ENCODE measurements at regions not wholly inside any gene's neighbourhood (a gene's known extent, or its start where the extent isn't known, plus 50 kb on each side); places are given as distances from the start of the nearest gene placed in this dataset.
"Not testable (repeated sequence)": the region's sequence is repeated elsewhere in the genome, so short reads cannot be mapped to it uniquely, and the experiment has no call there.

GRCh38 chr4:53705151-53705764 lies 114.0 kb upstream of the LNX1 start:
- no peaks in the 10 kb centered on the region for H3K36me3 Mint-ChIP-seq
- no peaks in the 10 kb centered on the region for H3K9me3 Mint-ChIP-seq
- peaks cover 6% of the 10 kb centered on the region for H3K27me3 Mint-ChIP-seq
- H3K27ac Mint-ChIP-seq = peak overlapping the region in 1 of 3 donors; percentile 73
- H3K4me1 Mint-ChIP-seq = peaks cover 34 to 52% (median 37%) of the 10 kb centered on the region in 3 donors
- peak overlapping the region in 2 of 4 donors; percentile 3 to 19 for H3K4me3 Mint-ChIP-seq

DNA sequence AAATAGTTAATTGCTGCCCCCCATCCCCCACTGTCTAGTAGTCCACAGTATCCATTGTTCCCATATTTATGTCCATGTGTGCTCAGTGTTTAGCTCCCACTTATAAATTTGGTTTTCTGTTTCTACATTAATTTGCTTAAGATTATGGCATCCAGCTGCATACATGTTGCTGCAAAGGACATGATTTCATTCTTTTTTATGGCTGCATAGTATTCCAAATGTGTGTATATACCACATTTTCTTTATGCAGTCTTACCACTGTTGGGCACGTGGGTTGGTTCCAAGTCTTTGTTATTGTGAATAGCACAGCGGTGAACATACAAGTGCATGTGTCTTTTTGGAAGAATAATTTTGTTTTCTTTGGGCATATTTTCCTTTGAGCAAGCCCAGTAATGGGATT lies 113.0 kb upstream of the LNX1 start:
- Mint-ChIP-seq H3K27me3 (peaks cover 6% of the 10 kb centered on the region), H3K4me3 (peak overlapping the region in 2 of 4 donors; percentile 5 to 16), H3K36me3 (no peaks in the 10 kb centered on the region), H3K27ac (no peak overlapping the region), H3K9me3 (no peaks in the 10 kb centered on the region), H3K4me1 (peaks cover 34 to 52% (median 37%) of the 10 kb centered on the region in 3 donors)

DNA sequence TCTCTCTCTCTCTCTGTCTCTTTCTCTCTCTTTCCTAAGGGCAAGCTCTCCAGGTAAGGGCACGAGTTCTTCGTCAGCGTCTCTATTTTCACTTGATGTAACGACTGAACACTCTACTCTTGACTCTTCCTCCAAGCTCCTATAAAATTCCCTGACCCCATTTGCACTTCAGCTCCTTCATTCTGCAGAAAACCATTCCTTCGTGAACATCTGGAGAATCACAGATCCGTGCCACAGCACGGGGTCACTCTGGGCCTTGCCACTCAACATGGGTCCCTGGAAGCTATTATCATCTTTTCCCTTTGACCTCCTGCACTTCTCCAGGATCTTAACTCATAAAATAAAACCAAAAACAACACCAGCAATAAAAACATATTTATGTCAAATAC lies 112.0 kb upstream of the LNX1 start:
- Mint-ChIP-seq H3K4me1 (peaks cover 37 to 51% (median 39%) of the 10 kb centered on the region in 3 donors), H3K9me3 (peaks cover 0 to 2% (median 0%) of the 10 kb centered on the region in 3 donors), H3K27ac (peak overlapping the region in 2 of 3 donors; percentile 83 to 94), H3K27me3 (peaks cover 6% of the 10 kb centered on the region), H3K4me3 (peak overlapping the region; percentile 36 to 95 (median 82)), H3K36me3 (no peaks in the 10 kb centered on the region)

DNA sequence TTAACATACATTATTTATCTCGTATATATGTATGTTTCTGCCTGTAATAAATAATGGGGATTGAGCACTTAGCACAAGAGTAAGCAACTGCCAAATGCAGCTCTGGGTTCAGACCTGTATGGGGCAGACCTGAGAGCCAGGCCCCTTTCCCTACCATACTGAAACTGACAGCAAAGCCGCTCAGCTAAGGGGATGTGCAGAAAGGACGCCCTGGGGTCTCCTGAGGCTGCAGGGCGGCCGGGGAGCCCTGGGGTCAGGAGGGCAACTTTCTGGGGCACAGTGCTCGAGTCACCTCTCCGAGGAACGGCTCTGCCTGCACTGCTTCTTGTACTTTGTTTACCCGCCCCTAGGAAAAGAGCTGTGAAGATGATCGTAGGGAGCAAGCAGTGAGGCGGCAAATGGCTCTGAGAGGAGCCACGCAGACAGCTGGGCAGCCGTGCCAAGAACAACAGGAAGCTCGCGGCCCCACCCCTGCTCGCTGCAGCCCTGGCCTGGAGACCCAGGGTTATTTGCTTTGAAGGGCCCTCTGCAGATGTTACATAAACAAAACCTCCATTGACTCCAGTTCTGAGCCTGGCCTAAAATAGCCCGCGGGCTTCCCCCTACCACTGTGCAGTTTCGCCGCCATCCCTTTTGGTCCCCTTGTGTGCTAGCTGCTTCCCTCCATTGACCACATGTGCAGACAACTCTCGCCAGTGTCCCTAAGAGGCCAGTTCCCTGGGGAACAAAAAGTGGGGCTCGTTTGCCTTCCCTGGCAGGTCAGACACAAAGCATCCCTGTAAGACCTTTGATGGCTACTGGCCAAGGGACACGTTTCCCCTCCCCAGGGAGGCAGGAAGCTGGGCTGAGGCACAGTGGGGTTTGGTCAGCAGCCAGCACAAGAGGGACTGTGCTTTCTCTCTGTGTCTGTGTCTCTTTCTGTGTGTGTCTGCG lies 111.3 kb upstream of the LNX1 start:
- Mint-ChIP-seq H3K27ac (peak overlapping the region; percentile 77 to 94 (median 90)), H3K9me3 (peaks cover 0 to 2% (median 0%) of the 10 kb centered on the region in 3 donors), H3K4me1 (peaks cover 35 to 46% (median 39%) of the 10 kb centered on the region in 3 donors), H3K36me3 (no peaks in the 10 kb centered on the region), H3K4me3 (peak overlapping the region; percentile 36 to 95 (median 82)), H3K27me3 (peaks cover 5% of the 10 kb centered on the region)

- peaks cover 30 to 37% (median 33%) of the 10 kb centered on the region in 3 donors for H3K4me1 Mint-ChIP-seq
These were observed 110.0 kb upstream of the LNX1 start for GRCh38 chr4:53701260-53701659.

DNA sequence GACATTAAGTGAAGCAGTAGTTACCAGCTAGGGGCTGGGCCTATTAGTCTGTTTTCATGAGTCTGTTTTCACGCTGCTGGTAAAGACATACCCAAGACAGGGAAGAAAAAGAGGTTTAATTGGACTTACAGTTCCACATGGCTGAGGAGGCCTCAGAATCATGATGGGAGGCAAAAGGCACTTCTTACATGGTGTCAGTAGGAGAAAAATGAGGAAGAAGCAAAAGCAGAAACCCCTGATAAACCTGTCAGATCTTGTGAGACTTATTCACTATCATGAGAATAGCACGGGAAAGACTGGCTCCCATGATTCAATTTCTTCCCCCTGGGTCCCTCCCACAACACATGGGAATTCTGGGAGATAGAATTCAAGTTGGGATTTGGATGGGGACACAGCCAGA lies 108.0 kb upstream of the LNX1 start:
- H3K27ac Mint-ChIP-seq, H3K36me3 Mint-ChIP-seq, H3K4me3 Mint-ChIP-seq, H3K27me3 Mint-ChIP-seq, H3K9me3 Mint-ChIP-seq: not testable (repeated sequence)
- H3K4me1 Mint-ChIP-seq = peaks cover 19 to 25% (median 23%) of the 10 kb centered on the region in 3 donors

More at GRCh38 chr4:53701260-53701659, 110.0 kb upstream of the LNX1 start:
- not testable (repeated sequence) for H3K36me3 Mint-ChIP-seq, H3K9me3 Mint-ChIP-seq, H3K27me3 Mint-ChIP-seq, H3K4me3 Mint-ChIP-seq
- H3K27ac Mint-ChIP-seq = peak overlapping the region in 1 of 3 donors; percentile 59

GRCh38 chr4:53697016-53697685 lies 105.9 kb upstream of the LNX1 start:
- Mint-ChIP-seq H3K27me3 (no peaks in the 10 kb centered on the region), H3K4me3 (no peak overlapping the region), H3K9me3 (peaks cover 0 to 2% (median 0%) of the 10 kb centered on the region in 3 donors), H3K27ac (no peak overlapping the region), H3K4me1 (peaks cover 8 to 11% (median 9%) of the 10 kb centered on the region in 3 donors), H3K36me3 (no peaks in the 10 kb centered on the region)

GRCh38 chr4:53695540-53696463 lies 104.5 kb upstream of the LNX1 start:
- no peak overlapping the region for H3K4me3 Mint-ChIP-seq
- no peaks in the 10 kb centered on the region for H3K27me3 Mint-ChIP-seq
- H3K27ac Mint-ChIP-seq = no peak overlapping the region

DNA sequence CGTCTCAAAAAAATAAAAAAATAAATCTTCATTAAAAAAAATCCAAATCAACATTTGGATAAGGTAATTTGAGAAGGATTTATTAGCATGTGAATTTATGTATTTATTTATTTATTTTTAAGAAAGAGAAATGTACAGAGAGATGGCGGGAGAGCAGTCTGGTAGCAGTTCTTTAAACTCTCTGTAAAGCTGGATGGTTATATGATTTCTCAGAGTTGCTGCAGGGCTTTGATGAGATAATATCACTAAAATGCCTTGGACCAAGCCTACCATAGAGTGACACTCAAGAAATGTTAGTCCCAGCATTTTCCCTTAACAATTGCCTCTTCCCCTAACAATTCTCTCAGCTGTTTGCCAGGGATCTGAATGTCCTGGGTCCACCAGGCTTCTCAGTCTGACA lies 103.4 kb upstream of the LNX1 start:
- Mint-ChIP-seq H3K4me1 (peaks cover 4 to 8% (median 5%) of the 10 kb centered on the region in 3 donors), H3K4me3 (no peak overlapping the region), H3K27me3 (peaks cover 4% of the 10 kb centered on the region), H3K36me3 (no peaks in the 10 kb centered on the region), H3K9me3 (peaks cover 0 to 4% (median 0%) of the 10 kb centered on the region in 3 donors), H3K27ac (no peak overlapping the region)

More at GRCh38 chr4:53695540-53696463, 104.5 kb upstream of the LNX1 start:
- no peaks in the 10 kb centered on the region for H3K36me3 Mint-ChIP-seq
- H3K9me3 Mint-ChIP-seq = peaks cover 0 to 2% (median 0%) of the 10 kb centered on the region in 3 donors
- peaks cover 5 to 8% (median 5%) of the 10 kb centered on the region in 3 donors for H3K4me1 Mint-ChIP-seq

GRCh38 chr4:53693909-53694308 lies 102.6 kb upstream of the LNX1 start:
- Mint-ChIP-seq H3K27ac (no peak overlapping the region), H3K27me3 (peaks cover 4% of the 10 kb centered on the region), H3K4me1 (peaks cover 4 to 6% (median 5%) of the 10 kb centered on the region in 3 donors), H3K36me3 (no peaks in the 10 kb centered on the region), H3K9me3 (peaks cover 0 to 2% (median 0%) of the 10 kb centered on the region in 3 donors), H3K4me3 (no peak overlapping the region)

GRCh38 chr4:53693408-53693807 lies 102.1 kb upstream of the LNX1 start:
- Mint-ChIP-seq H3K9me3 (peaks cover 0 to 2% (median 0%) of the 10 kb centered on the region in 3 donors), H3K36me3 (no peaks in the 10 kb centered on the region), H3K4me1 (peaks cover 3 to 6% (median 4%) of the 10 kb centered on the region in 3 donors), H3K27me3 (peaks cover 8% of the 10 kb centered on the region), H3K4me3 (no peak overlapping the region), H3K27ac (no peak overlapping the region)

DNA sequence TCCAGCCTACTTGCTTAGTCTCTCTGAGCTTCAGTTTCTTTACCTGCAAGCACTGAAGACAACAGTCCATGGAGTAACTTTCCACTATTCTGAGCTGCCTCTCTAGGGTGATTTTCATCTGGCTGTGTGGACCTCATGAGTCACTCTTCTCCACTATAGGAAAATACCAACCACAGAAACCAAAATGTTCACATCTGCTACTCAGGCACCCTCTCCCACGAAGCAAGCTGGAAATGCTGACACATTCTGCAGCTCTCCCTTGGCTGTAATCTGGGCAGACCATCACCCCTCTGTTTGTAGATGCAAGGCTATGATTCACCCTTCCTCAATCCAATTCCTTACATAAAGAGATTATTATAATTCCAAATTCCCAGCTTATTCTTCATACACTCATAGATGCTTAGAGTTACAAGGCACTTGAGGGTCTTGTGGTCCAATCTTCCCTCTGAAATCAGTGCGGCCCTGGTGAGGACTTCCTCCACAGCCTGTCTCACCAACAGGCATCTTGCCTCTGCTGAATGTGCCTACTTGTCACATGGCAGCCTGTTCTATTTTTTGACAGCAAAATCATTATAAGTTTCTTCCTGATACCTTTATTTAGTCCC lies 97.0 kb upstream of the LNX1 start:
- Mint-ChIP-seq H3K4me3 (no peak overlapping the region), H3K4me1 (peaks cover 0 to 1% (median 0%) of the 10 kb centered on the region in 3 donors), H3K27ac (no peak overlapping the region), H3K36me3 (no peaks in the 10 kb centered on the region), H3K9me3 (peaks cover 0 to 2% (median 0%) of the 10 kb centered on the region in 3 donors), H3K27me3 (peaks cover 18% of the 10 kb centered on the region)

DNA sequence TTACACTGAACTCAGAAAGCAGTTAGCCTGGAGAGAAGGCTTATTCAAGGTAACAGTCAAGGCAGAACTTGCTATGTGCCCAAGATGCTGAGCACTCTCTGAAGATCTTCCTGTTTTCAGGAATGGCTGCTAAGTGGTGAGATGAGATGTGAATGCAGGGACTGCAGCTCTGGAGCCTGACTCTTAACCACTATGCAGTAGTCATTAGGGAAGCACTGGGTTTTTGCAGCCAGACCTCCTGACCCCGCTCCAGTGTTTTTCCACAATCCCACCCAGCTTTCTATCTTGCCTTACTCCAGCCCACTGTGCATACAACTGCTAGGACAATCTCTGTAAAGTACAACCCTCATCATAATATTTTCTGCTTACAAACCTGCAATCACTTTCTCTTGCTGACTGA lies 95.2 kb upstream of the LNX1 start:
- no peaks in the 10 kb centered on the region for H3K36me3 Mint-ChIP-seq
- H3K27me3 Mint-ChIP-seq = peaks cover 20% of the 10 kb centered on the region
- H3K4me1 Mint-ChIP-seq = peaks cover 0 to 1% (median 0%) of the 10 kb centered on the region in 3 donors

More for the DNA sequence above, 95.2 kb upstream of the LNX1 start:
- peaks cover 0 to 2% (median 0%) of the 10 kb centered on the region in 3 donors for H3K9me3 Mint-ChIP-seq
- no peak overlapping the region for H3K4me3 Mint-ChIP-seq
- no peak overlapping the region for H3K27ac Mint-ChIP-seq
